Activated CD8-positive, alpha-beta memory T cell treated with anti-CD3 and anti-CD28 coated beads for 36 hours (primary cell): ENCODE measurements at regions not wholly inside any gene's neighbourhood (a gene's known extent, or its start where the extent isn't known, plus 50 kb on each side); places are given as distances from the start of the nearest gene placed in this dataset.

Experiments used
- CTCF ChIA-PET: fragments of 350-600 bp; sonication (Branson Sonifier 250); formaldehyde crosslinking; loops from one replicate; lab custom pipeline; 2021; ENCODE audit warnings: antibody characterized with exemption; lab: Charles Lee
- POLR2A ChIA-PET: fragments of 350-600 bp; sonication (Branson Sonifier 250); formaldehyde crosslinking; loops from one replicate; lab custom pipeline; 2021; ENCODE audit warnings: antibody characterized with exemption; lab: Charles Lee

- POLR2A ChIA-PET = no interaction called here
- CTCF ChIA-PET = no interaction called here
These were observed 205.3 kb downstream of the PRL start for GRCh38 chr6:22091424-22091948.

- ChIA-PET POLR2A (no interaction called here), CTCF (no interaction called here)
These were observed 201.0 kb downstream of the PRL start for GRCh38 chr6:22095836-22096235.

GRCh38 chr6:22098601-22099031, 198.2 kb downstream of the PRL start:
- CTCF ChIA-PET = no interaction called here
- POLR2A ChIA-PET = no interaction called here

- ChIA-PET CTCF (no interaction called here), POLR2A (no interaction called here)
These were observed 197.6 kb downstream of the PRL start for GRCh38 chr6:22099231-22099630.

GRCh38 chr6:22099923-22100322, 196.9 kb downstream of the PRL start:
- ChIA-PET POLR2A (no interaction called here), CTCF (no interaction called here)

DNA sequence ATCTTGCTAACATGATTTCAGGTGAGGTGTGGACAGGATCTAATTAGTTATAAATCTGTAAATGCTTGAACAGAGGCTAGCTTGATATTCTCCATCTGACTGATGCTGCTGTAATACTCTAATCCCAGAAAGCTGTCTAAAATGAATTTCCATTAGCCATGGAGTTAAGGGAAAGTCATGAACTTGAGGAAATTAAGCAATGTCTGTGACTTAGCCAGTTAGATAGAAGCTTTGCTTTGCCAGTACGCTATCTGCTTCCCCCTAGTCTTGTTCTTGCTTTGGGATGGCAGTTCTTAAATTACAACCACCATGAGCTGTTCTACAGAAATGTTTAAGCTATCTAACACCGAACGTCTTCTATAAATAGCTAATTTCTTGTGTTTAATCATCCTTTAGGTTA, 195.7 kb downstream of the PRL start:
- POLR2A ChIA-PET = no interaction called here
- CTCF ChIA-PET = no interaction called here

DNA sequence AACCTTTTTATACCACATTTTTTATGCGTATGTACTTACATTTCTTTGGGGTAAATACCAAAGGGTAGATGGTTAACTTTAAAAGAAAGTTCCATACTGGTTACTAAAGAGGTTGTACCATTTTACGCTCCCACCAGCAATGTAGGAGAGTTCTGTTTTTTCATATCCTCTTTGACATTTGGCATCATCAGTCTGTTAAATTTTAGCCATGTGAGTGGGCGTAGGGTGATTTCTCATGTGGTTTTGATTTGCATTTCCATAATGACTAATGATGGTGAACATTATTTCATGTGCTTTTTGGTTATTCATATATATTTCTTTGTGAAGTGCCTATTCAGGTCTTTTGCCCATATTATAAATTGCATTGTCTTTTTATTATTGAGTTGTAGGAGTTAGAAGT, 194.2 kb downstream of the PRL start:
- CTCF ChIA-PET = no interaction called here
- POLR2A ChIA-PET = no interaction called here

DNA sequence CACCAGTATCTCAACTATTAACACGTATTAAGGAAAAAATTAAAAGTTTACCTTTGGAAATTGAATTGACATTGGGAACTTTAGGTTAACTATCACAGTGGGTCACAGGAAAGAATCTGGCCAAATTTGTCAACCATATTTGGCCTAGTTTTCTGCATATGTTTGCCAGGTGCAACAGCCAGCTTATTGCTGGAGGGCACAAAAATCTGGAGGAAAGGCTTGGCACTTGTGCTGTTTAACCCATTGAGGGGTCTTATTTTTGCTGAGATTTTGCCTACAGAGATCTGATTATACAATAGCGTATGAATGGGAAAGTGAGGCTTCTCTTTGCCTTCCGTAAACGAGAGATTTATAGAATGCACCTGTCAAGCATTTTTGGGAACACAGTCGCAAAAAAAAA, 190.4 kb downstream of the PRL start:
- ChIA-PET CTCF (no interaction called here), POLR2A (no interaction called here)

GRCh38 chr6:22106961-22107360, 189.9 kb downstream of the PRL start:
- CTCF ChIA-PET = no interaction called here

GRCh38 chr6:22108199-22108598, 188.6 kb downstream of the PRL start:
- ChIA-PET CTCF (no interaction called here), POLR2A (no interaction called here)

More at GRCh38 chr6:22106961-22107360, 189.9 kb downstream of the PRL start:
- POLR2A ChIA-PET = no interaction called here

DNA sequence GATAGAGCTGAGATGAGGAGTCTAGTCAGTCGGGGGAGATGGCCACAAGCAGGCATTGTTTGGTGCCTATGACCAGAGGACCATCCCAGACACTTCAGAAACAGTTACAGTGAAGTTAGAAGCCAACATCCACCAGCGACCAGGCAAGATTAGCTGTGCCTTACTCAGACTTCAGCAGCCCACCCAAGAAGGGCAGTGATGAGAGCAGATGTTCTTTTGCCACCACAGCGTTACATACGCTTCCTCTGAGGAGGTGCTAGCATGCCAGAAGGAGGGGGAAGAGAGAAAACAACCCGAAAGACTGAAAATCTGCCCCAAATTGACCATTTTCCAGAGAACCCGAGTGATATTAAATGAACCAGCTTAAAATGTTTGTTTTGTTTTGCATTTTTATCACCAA, 186.8 kb downstream of the PRL start:
- ChIA-PET CTCF (no interaction called here), POLR2A (no interaction called here)

- ChIA-PET POLR2A (interaction anchor here (0.5 kb wide), 1 partner anchor 360 kb away, joined by 4 read pairs; no protein-coding TSS in a partner anchor), CTCF (no interaction called here)
These were observed 184.4 kb downstream of the PRL start for GRCh38 chr6:22112461-22112860.

- ChIA-PET CTCF (no interaction called here), POLR2A (no interaction called here)
These were observed 183.6 kb downstream of the PRL start for GRCh38 chr6:22113026-22113766.

- ChIA-PET CTCF (no interaction called here), POLR2A (no interaction called here)
These were observed 181.3 kb downstream of the PRL start for GRCh38 chr6:22115559-22115958.

GRCh38 chr6:22117631-22118030, 179.2 kb downstream of the PRL start:
- ChIA-PET CTCF (no interaction called here), POLR2A (no interaction called here)

DNA sequence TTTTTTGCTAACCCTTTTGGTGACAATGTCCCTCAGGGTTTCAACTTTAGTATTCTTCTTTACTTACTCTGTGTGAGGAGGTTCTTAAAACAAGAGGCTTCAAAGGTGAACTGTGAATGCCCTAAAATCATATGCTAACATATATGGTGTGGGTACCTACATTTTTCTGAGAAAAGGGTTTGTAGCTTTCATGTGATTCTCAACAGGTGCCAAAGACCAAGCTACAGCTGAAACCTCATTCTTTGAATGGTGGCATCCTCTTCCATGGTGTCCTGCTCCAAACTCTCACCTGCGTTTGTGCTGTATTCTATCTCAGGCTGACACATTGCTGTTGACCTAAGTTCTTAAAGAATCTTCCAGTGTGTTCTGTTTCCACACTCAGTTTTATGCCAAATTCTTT, 177.3 kb downstream of the PRL start:
- CTCF ChIA-PET = no interaction called here
- POLR2A ChIA-PET = no interaction called here

DNA sequence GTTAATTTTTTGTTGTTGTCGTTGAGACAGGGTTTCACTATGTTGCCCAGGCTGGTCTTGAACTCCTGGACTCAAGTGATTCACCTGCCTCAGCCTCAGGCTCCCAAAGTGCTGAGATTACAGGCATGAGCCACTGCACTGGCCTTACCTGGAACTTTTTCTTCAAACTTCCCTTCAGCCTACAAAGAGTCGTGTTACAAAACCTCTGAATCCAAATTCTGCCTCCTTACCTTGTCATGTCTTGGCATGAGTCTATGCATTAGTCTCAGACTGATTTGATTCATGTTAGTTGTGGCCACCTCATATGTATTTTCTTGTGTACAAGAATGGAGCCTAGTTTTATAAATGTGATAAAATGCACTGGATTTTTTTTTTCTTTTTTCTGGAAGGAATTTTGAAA, 172.1 kb downstream of the PRL start:
- POLR2A ChIA-PET = no interaction called here

GRCh38 chr6:22126910-22127309, 169.9 kb downstream of the PRL start:
- POLR2A ChIA-PET = no interaction called here
- CTCF ChIA-PET = no interaction called here

More for the DNA sequence above, 172.1 kb downstream of the PRL start:
- CTCF ChIA-PET = no interaction called here

GRCh38 chr6:22129751-22130150, 167.1 kb downstream of the PRL start:
- POLR2A ChIA-PET = no interaction called here
- CTCF ChIA-PET = no interaction called here

DNA sequence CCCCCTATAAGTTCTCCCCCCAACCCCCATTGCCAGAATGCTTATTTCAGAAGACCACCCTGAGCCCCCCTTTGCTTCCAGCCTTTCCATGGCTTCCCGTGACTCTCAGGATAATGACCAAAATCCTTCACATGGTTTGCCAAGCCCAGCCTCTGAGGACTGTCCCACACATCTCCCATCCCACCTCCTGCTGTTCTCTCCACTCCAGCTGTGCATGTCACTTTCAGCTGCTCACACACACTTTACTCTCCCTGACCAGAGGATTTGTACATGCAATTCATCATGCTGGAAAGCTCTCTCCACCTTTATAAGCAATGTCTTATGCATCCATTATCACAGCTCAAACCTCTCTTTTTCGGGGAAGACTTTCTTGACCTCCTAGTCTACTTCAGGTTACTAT, 164.2 kb downstream of the PRL start:
- POLR2A ChIA-PET = no interaction called here
- CTCF ChIA-PET = no interaction called here

- POLR2A ChIA-PET = no interaction called here
- CTCF ChIA-PET = no interaction called here
These were observed 163.5 kb downstream of the PRL start for GRCh38 chr6:22133357-22133756.

- CTCF ChIA-PET = no interaction called here
These were observed 162.5 kb downstream of the PRL start for GRCh38 chr6:22134308-22134707.

More at GRCh38 chr6:22134308-22134707, 162.5 kb downstream of the PRL start:
- POLR2A ChIA-PET = no interaction called here
